HG03108 (cell line): ENCODE measurements at regions not wholly inside any gene's neighbourhood (a gene's known extent, or its start where the extent isn't known, plus 50 kb on each side); places are given as distances from the start of the nearest gene placed in this dataset.
A peak's percentile ranks its signal among the peaks of the same experiment; 100 is the strongest.

Experiments used
- ATAC-seq: cut with Tn5 transposase; IDR thresholded peaks from one replicate; pipeline ENCODE4 v1.9.1; 2021; ENCODE audit warnings: moderate library complexity; ENCODE audit not compliant: unreplicated experiment

DNA sequence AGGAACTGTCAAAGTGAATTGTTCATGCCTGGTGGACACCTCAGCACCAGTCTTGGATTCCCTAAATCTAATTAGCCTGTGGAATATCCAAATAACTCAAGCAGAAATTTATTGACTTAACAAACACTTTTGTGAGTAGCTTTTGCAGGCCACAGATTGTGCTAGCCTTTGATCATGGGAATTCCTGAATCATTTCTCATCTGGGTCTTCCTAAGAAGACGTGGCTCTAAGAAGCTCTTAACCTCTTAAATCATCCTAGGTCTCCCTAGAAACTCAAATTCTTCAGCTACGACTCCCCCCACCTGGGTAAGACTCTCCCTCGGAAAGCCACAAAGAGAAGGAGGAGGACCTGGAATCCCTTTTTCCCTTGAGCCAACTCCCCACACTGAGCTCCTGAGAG is 53.8 kb upstream of the PSEN2 start:
- no peak for ATAC-seq

DNA sequence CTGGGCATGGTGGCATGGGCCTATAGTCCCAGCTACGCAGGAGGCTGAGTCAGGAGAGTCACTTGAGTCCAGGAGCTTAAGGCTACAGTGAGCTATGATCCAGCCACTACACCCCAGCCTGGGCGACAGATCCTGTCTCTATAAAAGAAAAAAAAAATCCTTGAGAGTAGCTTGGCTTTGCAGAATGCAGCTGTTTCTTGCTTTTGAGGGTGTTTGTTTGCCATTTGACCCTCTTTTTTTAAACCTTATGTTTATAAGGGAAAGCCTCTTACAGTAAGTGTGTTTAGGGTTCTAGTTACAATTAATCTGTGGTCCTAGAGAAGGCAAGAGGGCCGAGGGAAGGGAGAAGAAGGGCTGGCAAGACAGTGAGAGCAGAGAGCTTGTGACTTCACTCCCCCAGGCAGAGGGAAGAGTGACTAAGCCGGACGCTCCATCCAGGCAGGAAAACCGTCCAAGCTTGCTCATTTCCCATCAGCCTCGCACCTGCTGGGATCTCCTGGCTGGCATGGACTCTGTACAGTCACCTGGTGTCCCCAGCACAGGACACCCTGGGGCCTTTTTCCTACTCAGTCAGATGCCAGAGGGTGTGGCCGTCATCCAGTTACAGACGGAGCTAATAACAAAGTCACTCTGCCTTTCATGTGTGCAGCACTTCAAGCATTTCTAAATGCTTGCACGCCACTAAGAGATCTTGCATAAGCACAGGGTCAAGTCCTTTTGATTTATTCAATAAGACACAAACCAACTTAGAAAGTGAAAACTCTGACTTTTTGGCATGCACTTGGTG is 55.5 kb upstream of the PSEN2 start:
- no peak for ATAC-seq

DNA sequence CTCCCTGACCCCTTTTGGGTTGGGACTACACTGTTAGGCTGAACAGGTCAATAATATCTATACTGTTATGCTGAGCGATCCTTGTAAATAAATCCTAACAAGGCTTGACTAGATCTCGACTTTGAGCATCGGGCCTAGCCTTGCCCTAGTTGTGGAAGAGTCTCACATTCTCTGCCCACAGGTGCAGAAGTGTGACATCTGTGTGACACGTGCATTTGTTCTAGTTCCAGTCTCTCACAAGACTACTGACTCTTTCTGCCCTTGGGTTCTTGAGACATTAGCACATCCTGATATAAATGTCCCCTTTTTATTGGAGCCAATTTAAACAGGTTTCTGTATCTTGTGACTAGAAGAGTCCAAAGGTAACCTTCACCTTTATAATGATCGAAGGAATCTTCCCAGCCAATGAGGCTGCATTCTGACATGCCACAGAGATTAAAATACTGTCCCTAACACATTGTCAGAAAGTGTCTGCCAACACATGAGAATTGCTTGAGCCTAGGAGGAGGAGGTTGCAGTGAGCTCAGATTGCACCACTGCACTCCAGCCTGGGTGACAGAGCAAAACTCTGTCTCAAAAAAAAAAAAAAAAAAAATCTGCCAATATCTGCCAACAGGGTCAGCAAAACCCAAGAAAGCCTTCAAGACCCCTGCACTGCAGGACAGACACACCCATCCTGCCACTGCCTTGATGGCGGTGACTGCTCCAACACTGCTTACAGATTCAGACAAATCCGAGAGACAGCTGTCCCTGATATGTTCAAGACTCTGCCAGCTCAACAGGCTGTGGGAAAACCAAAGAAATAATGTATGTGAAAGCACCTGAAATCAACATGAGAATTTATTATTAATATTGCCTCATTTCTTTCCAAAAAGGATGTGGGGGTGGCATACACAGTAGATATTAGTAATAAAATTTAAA is 56.5 kb upstream of the PSEN2 start:
- no peak for ATAC-seq

DNA sequence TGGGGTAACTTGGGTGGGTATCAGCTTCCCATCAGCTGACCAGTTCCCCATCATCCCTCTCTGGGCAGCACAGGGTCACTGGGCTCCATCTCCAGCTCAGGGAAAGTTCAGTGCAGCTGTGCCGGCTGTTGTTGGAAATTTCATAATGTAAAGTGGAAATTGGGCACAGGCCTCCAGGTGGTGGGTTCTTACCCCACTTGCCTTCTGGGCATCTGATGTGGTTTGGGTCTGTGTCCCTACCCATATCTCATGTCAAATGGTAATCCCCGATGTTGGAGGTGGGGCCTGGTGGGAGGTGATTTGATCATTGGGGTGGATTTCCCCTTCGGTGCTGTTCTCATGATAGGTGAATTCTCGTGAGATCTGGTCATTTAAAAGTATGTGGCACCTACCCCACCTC is 59.7 kb upstream of the PSEN2 start:
- no peak for ATAC-seq

DNA sequence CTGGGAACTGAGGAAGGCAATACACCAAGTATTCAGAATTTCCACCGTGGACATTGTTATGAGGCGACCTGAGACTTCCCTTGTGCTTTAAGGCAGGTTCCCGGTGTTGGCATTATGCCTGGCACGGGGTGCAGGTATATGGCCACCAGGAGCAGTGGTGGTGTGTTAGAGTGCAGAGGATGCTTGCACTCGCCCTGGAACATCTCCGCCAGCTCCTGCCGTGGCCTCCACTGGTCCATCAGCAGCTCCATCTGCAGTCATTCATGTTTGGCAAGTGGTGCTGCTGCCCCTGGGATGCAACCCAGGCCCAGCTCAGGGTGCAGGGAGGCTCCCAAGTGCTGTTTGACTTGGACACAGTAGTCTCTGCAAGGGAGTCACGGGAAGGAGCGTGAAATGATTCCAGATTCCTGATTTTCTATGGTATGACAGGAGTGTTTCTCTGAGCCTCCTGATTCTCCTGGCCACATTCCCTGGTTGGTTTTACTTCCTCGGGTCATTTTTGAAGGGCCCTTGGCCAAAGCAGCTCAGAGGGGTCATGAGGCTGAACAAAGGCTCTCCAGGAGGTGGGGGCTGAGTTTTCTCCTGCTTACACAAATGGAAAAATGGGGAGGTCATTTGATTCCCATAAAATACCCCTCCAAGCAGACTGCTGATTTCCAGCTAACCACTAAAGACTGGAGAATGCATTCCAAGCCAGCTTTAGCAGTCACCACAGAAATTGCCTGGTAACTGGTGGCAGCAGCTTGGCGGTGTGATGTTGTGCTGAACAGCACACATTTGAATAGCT is 60.4 kb upstream of the PSEN2 start:
- no peak for ATAC-seq

DNA sequence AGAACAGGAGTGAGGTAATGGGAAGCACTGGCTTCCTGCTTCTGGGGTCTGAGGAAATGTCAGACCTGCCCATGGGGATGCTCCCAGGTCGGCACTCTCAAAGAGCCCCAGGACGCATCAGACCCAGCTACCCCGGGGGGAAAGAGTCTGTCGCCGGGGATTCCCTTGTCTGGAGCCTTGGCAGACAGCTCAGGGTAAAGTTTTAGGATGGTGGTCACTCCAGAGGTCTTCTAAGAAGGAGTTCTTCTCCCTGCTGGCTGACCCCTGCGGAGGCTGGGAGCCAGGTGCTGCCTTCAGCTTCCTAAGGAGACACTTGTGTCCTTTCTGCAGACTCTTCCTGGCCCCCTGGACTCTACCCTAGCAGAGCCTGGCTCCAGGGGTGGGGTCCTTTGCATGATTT is 61.9 kb upstream of the PSEN2 start:
- no peak for ATAC-seq

DNA sequence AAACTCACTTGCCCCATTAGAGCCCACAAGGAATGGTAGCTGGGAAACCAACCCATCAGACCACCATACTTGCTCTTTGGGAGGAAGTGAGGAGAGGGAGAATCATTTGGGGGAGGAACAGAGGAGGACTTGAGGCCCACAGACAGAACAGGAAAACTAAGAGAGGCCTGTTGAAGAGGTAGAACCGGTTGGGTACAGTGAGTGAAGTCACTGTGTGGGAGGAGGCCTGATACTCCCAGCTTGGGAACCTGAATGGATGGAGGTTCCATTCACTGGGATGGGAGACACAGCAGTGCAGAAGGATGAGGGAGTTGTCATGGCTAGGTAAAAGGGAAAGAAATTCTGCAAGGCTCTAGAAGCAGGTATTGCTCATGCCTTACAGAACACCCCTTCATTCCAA is 63.4 kb upstream of the PSEN2 start:
- ATAC-seq, result no peak

DNA sequence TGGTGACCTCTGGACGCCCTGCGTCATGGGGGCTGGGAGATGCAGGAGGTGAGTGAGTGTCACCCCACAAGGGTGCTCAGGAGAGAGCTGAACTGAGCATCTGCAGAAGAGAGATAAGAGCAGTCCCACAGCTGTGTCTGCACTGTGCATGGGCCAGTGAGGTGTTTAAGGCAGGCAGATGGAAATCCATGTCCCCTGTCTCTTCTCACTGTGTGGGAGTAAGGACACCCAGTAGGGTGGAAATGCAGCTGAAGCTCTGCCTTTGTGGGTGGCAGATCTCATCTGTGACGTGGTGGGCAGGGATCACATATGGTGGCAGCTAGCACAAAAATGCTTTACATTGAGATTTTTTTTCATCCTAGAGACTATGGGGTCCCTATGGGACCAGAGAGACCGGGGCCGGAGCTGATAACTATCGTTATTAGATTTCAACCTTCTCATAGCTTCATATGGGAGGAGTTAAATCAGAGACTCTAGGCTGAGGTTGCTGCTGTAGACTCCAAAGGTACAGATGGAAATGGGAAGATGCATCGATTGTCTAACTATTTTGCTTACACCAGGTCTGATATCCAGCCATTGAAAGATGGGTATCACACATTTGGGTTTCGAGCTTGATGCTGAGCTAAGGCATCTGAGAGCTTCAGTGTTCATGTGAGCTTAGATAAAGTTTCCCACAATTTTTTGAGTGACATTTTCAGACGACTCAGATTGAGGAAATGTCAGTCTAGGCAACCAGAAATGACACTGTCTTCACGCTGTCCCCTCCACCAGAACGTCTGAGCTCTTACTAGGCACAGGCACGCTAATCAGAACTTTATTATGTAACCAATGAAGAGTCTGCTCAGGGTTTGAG is 65.3 kb upstream of the PSEN2 start:
- no peak for ATAC-seq

DNA sequence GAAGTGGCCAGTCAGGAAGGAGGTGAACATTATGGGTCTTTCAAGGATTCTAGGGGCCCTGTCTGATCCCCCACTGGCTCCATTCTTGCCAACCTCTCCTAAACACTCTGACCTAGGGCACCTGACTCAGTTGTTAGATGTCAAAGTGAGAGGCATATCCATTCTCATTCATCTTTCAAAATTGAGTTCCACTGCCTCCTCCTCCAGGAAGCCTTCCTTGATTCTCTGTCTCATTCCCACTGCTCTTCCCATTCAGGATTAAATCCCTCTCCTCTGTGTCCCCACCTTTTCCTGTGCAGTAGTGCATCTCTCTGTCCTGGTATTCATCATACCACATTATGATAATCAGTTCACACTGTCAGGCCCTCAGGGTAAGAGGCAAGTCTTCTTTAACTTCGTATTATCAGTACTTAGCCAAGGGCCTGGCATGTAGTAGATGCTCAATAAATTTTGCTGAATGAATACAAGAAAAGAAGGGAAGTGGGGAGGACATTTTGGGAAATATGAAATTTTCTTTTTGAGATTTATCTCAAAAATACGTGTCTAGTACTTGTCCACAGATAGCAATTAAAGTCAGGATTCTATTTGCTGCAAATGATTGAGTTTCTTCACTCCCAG is 61.8 kb upstream of the ITPKB start:
- no peak for ATAC-seq

DNA sequence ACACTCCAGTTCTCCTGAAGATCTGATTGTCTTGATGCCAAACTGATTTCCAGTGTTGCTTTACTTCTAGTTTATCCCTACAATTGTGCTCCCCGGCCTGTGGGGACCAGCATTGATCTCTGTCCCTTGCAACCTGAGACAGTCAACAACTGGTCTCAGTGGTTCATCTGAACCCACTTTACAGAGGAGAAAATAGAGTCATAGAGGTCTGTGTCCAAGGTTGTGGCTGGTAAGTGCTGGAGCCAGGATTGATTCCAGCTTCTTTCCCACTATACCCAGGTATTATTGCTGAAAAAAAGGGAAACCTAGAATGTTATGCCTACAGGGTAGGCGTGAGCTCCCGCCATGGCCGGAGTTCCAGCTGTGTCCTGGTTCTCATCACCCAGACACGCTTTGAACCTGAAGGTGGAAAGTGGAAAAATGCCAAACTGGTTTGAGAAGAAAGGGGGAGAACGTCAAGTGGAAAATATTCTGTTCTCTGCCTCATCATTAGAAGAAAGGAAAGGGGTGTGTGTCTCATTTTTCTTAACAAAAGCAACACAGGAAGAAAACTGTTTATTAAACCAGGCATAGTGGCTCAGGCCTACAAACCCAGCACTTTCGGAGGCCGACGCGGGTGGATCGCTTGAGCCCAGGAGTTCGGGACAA is 60.7 kb upstream of the ITPKB start:
- no peak for ATAC-seq

DNA sequence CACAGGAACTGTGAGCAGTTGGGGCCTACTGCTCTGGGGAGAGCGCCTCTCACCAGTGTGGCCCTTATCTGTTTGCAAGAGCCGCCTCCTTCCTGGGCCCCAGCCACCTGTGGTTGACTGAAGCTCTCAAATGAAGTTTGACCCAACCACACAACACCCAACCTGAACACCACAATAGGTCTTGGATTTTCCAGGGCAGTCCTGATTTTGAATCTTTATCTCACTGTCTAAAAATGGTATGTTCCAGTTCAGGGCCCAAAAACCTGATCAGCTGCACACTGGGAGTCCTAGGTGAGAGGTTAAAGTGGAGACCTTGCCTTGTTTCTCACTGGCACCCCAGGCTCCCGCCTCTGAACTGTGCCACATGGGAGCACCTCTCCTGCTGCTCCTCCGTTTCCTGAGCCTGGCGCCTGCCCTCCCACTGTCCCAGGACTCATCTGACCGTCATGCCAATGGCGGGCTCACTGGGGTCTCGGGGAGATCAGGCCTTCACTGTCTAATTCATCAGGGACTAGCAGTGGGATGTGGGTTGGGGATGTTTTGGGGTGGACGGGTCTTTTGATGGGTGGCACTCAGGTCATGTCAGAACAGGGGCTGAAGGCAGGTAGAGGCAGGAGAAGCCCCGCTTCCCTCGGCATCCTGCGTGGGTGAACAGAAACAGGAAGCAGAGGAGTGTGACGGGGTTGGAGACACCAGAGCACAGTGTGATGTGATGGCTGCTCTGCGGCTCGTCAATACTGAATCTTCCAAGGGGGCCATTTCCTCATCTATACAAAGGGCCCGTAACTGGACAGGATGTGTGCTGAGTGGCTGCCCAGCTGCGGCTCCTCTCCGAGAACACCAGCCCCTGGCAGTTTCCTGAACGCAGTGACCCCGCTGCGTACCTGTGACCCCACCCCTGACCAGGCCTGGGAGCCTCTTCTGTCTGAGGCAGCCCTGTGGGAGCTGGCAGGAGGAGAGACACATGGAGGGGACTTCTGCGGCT is 59.6 kb upstream of the ITPKB start:
- peak; percentile 44 for ATAC-seq

DNA sequence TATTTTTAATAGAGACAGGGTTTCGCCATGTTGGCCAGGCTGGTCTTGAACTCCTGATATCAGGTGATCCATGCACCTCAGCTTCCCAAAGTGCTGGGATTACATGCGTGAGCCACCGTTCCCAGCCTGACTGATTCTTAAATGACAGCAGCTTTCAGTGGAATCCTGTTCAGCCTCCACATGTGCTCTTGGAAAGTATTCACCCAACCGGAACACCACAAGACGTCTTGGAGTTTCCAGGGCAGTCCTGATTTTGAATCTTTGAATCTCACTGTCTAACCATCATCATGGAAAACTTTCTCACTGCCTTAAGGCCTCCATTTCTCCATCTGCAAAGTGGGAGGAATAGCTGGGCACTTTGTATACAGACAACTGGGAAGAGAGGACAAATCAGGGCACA is 58.1 kb upstream of the ITPKB start:
- no peak for ATAC-seq

DNA sequence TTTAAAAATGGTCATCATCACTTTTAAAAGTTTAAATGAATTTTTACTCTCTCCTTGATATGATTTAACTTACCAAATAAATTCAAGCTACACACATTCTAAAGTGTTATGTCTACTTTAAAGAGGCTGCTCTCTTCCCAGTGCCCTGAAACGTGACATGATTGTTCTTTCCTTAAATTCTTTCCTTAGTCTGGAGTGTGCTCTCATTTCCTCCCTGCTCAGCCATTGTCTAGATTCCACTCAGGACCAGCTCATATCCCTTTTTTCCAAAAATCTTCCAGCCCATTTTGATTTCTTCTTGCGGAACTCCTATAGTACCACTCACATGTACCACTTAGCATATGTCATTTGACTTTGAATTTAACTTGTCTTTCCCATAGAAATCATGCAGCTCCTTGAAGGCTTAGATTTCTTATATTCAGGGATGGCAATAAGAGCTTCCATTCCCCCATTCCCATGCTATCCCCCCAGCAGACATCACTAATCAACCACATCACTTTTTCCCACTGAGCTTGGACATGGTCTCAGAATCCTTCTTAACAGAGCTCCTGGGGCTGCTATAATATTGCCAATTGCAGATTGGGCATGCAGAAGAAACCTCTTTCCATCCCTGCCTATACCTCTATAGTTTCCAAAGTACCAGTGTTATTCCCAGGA is 54.7 kb upstream of the ITPKB start:
- ATAC-seq, result no peak

DNA sequence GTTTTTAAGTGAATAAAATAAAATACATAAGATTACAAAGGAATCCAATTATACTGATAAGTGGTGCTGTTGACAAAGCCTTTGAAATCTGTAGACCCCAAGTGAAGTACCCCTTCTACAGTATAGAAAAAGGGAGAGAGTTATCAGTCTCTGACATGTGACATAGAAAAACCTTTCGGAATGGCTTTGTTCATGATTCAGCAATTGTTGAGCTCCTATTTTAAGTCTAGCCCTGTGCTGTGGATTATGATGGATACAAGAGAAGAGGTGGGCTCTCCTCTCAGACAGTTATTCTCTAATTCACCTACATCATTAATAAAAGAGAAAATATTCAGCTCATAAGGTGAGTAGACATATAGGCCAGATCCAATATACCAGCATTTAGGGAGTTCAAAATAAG is 53.3 kb upstream of the ITPKB start:
- ATAC-seq, result no peak

DNA sequence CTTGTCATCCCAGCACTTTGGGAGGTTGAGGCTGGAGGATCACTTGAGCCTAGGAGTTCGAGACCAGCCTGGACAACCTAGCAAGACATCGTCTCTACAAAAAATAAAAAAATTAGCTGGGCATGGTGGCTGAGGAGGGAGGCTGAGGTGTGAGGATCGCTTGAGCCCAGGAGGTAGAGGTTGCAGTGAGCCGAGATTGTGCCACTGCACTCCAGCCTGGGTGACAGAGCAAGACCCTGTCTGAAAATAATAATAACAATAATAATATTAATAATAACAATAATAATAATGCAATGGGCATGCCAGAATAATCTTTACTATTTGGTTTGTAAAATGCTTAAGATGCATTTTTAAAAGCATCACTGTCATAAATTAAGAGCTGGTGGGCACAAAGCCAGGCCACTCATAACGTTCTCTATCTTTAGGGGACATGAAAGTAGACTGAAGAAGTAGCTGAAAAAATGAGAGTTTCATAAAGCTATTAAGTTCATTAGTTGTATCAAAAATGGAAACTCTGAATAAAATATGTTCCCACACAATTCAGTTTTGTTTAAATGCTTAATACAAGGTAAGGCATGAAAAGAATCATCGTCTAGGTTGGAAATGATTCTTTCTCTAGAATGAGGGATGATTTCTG is 51.6 kb upstream of the ITPKB start:
- ATAC-seq, result no peak

DNA sequence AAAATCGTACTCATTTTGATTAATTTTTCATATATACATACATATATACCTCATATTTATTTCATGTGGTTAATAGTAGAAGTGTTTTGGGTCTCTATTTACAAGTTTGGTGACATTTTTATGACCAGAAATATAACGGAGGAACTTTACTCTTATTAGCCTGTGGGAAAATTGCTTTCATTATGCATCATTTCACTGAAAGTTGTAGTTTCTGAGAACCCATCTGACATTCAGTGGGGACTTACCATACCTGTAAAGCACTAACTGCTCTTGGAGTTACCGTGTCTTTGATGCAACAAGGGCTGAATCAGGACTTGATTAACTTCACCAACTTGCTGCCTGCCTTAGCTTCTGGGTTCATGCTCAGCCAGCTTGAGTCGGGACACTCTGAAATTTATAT is 49.9 kb upstream of the ITPKB start:
- peak; percentile 70 for ATAC-seq
